B cell (primary cell): ENCODE measurements at regions not wholly inside any gene's neighbourhood (a gene's known extent, or its start where the extent isn't known, plus 50 kb on each side); places are given as distances from the start of the nearest gene placed in this dataset.

Experiments
- ATAC-seq: fragments of 200-7000 bp; cut with Tn5 transposase; one replicate; pipeline ENCODE4 v1.10.0; 2021; ENCODE audit warnings: low read depth, mild to moderate bottlenecking, moderate number of reproducible peaks, moderate library complexity
- CTCF ChIA-PET: fragments of 350-600 bp; sonication (Branson Sonifier 250); formaldehyde crosslinking; loops from one replicate; lab custom pipeline; 2021; ENCODE audit warnings: antibody characterized with exemption, inconsistent platforms; lab: Charles Lee
- POLR2A ChIA-PET: fragments of 350-600 bp; sonication (Branson Sonifier 250); formaldehyde crosslinking; loops from one replicate; lab custom pipeline; 2021; ENCODE audit warnings: antibody characterized with exemption; lab: Charles Lee
- DNase-seq: peaks from one replicate; pipeline ENCODE4 v3.0.0; 2013
- H2AFZ ChIP-seq: 2 replicates; pipeline ENCODE4 v1.6.1; 2012; ENCODE audit warnings: mild to moderate bottlenecking, low read depth, low read length; ENCODE audit not compliant: insufficient read depth, poor library complexity, severe bottlenecking
- H3K27ac ChIP-seq, 2 donors: 1 replicate in 1 of 2; 2 replicates in 1 of 2; pipeline ENCODE4 v1.5.1; 2012 to 2013; ENCODE audit warnings: low read length in 2 of 2, mild to moderate bottlenecking in 2 of 2, moderate library complexity in 1 of 2
- H3K27me3 ChIP-seq, 4 experiments: fragments of 200-600 bp in 1 of 4; sonication (generic) in 1 of 4; replicated peaks in 1 of 4; 1 replicate in 2 of 4; 2 replicates in 2 of 4; pipeline versions ENCODE4 v1.6.1 to v1.7.0; 2013 to 2016; ENCODE audit warnings: low read length in 3 of 4, mild to moderate bottlenecking in 2 of 4, mixed read lengths in 1 of 4, moderate library complexity in 1 of 4; ENCODE audit not compliant: insufficient read depth in 4 of 4, control insufficient read depth in 3 of 4; ENCODE audit errors: control extremely low read depth in 1 of 4
- H3K36me3 ChIP-seq, 2 experiments: replicated peaks in 1 of 2; 1 replicate in 1 of 2; 2 replicates in 1 of 2; pipeline versions ENCODE4 v1.6.1 to v1.7.1; 2013; ENCODE audit warnings: low read length in 1 of 2; ENCODE audit not compliant: insufficient read depth in 2 of 2, control insufficient read depth in 1 of 2; ENCODE audit errors: control extremely low read depth in 1 of 2, extremely low read depth in 1 of 2
- H3K4me1 ChIP-seq, 2 donors: fragments of 200-600 bp in 1 of 2; sonication (generic) in 1 of 2; 1 replicate in 1 of 2; 2 replicates in 1 of 2; pipeline versions ENCODE4 v1.5.1 to v1.6.1; 2013 to 2017; ENCODE audit warnings: low read length in 2 of 2; ENCODE audit not compliant: control insufficient read depth in 2 of 2, insufficient read depth in 2 of 2
- H3K4me2 ChIP-seq: replicated peaks from 2 replicates; pipeline ENCODE3; 2012; ENCODE audit warnings: mild to moderate bottlenecking, low read depth, low read length; ENCODE audit not compliant: poor library complexity, severe bottlenecking
- H3K4me3 ChIP-seq, 5 experiments: fragments of 200-600 bp in 1 of 5; sonication (generic) in 1 of 5; 1 replicate in 3 of 5; 2 replicates in 2 of 5; pipeline versions ENCODE4 v1.5.1 to v1.7.0; 2011 to 2016; ENCODE audit warnings: low read length in 4 of 5, mild to moderate bottlenecking in 4 of 5, low read depth in 2 of 5, control low read depth in 1 of 5, moderate library complexity in 1 of 5; ENCODE audit not compliant: insufficient read depth in 1 of 5; ENCODE audit errors: control extremely low read depth in 1 of 5, extremely low read depth in 1 of 5
- H3K79me2 ChIP-seq: fragments of 200-600 bp; sonication (generic); one replicate; pipeline ENCODE4 v1.6.0; 2016; ENCODE audit warnings: low read length; ENCODE audit not compliant: control insufficient read depth, insufficient read depth
- H3K9ac ChIP-seq: fragments of 200-600 bp; sonication (generic); 2 replicates; pipeline ENCODE4 v1.6.1; 2017; ENCODE audit warnings: mild to moderate bottlenecking, low read length, moderate library complexity
- H3K9me3 ChIP-seq, 3 donors: one replicate each; pipeline versions ENCODE4 v1.6.1 to v1.7.1; 2013; ENCODE audit warnings: low read length in 2 of 3; ENCODE audit not compliant: control insufficient read depth in 2 of 3, insufficient read depth in 1 of 3; ENCODE audit errors: control extremely low read depth in 1 of 3
- H4K20me1 ChIP-seq: 2 replicates; pipeline ENCODE4 v1.6.0; 2012; ENCODE audit warnings: mild to moderate bottlenecking, low read length; ENCODE audit not compliant: insufficient read depth, control insufficient read depth, poor library complexity, severe bottlenecking
- H3K27ac Mint-ChIP-seq: one replicate; pipeline ENCODE4 v1.8.0; 2021; ENCODE audit warnings: mixed read lengths
- H3K27me3 Mint-ChIP-seq: one replicate; pipeline ENCODE4 v1.8.0; 2021; ENCODE audit warnings: mixed read lengths
- H3K4me1 Mint-ChIP-seq: one replicate; pipeline ENCODE4 v1.8.0; 2021; ENCODE audit warnings: mixed read lengths
- H3K4me3 Mint-ChIP-seq: one replicate; pipeline ENCODE4 v1.8.0; 2021; ENCODE audit warnings: mixed read lengths
- H3K9me3 Mint-ChIP-seq: one replicate; pipeline ENCODE4 v1.8.0; 2022; ENCODE audit warnings: mixed read lengths; ENCODE audit not compliant: insufficient read depth
- EZH2 ChIP-seq: IDR thresholded peaks from 2 replicates; pipeline ENCODE4 v1.6.1; 2012; ENCODE audit warnings: borderline replicate concordance, low read depth, mild to moderate bottlenecking, moderate library complexity, low read length; ENCODE audit not compliant: insufficient read depth, poor library complexity, severe bottlenecking
- WGBS: methylation state at CpG from one replicate; pipeline ENCODE4 v1.1.5; 2013; ENCODE audit warnings: missing lambda C conversion rate; ENCODE audit not compliant: insufficient coverage; 5-methylcytosine and 5-hydroxymethylcytosine counted together
- intact Hi-C: fragments of 100-400 bp; cut with micrococcal nuclease; formaldehyde crosslinking; loops from one replicate; pipeline ENCODE4 v1.10.0; 2022
- TF ChIP-seq, protein P1 (sequence below): fragments of 200-600 bp; IDR thresholded peaks from one replicate; pipeline ENCODE4 v1.8.0; 2022; ENCODE audit warnings: antibody characterized with exemption, mild to moderate bottlenecking

DNA sequence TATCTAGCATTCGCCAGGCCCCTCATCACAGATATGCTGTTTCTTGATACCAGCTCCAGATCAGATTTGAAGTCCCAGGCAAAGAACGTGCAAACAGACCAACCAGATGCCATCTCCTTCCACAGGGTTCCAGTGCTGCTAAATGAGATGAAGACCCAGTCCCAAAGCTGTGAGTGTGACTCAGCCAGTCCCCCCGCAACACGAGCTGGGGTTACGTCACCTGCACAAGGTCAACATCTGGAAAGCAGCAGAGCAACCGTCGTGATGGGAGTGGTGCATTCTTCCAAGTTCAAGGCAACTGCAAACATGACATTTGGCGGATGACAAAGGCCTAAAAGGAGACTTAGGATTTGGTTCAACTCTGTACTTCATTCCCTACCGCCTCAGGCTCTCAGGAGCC lies 69.6 kb upstream of the TIAM1 start:
- CTCF ChIA-PET: no interaction called here
- H3K4me3 ChIP-seq: no peak overlapping the region
- H4K20me1 ChIP-seq: no peaks in the 10 kb centered on the region
- no peaks in the 10 kb centered on the region for H3K79me2 ChIP-seq
- DNase-seq (no peak), ATAC-seq (no peak)
- no peaks in the 10 kb centered on the region for H3K4me1 ChIP-seq
- H3K4me2 ChIP-seq: no peak overlapping the region
- H3K36me3 ChIP-seq: no peaks in the 10 kb centered on the region
- no peak for TF ChIP-seq EZH2
- TF ChIP-seq, protein P1, sequence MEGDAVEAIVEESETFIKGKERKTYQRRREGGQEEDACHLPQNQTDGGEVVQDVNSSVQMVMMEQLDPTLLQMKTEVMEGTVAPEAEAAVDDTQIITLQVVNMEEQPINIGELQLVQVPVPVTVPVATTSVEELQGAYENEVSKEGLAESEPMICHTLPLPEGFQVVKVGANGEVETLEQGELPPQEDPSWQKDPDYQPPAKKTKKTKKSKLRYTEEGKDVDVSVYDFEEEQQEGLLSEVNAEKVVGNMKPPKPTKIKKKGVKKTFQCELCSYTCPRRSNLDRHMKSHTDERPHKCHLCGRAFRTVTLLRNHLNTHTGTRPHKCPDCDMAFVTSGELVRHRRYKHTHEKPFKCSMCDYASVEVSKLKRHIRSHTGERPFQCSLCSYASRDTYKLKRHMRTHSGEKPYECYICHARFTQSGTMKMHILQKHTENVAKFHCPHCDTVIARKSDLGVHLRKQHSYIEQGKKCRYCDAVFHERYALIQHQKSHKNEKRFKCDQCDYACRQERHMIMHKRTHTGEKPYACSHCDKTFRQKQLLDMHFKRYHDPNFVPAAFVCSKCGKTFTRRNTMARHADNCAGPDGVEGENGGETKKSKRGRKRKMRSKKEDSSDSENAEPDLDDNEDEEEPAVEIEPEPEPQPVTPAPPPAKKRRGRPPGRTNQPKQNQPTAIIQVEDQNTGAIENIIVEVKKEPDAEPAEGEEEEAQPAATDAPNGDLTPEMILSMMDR: no peak
- H3K27ac Mint-ChIP-seq: no peak overlapping the region
- no peak overlapping the region for H3K4me3 Mint-ChIP-seq
- intact Hi-C loops: no loop called here
- POLR2A ChIA-PET: no interaction called here
- no peak overlapping the region for H2AFZ ChIP-seq
- H3K27ac ChIP-seq: no peak overlapping the region
- no peaks in the 10 kb centered on the region for H3K27me3 ChIP-seq
- no peaks in the 10 kb centered on the region for H3K4me1 Mint-ChIP-seq
- H3K9me3 Mint-ChIP-seq: no peaks in the 10 kb centered on the region
- WGBS: 95% methylated on average over 9 of the region's 9 CpGs
- H3K27me3 Mint-ChIP-seq: no peaks in the 10 kb centered on the region
- H3K9ac ChIP-seq: no peak overlapping the region
- H3K9me3 ChIP-seq: peaks cover 0 to 3% (median 0%) of the 10 kb centered on the region in 3 donors

DNA sequence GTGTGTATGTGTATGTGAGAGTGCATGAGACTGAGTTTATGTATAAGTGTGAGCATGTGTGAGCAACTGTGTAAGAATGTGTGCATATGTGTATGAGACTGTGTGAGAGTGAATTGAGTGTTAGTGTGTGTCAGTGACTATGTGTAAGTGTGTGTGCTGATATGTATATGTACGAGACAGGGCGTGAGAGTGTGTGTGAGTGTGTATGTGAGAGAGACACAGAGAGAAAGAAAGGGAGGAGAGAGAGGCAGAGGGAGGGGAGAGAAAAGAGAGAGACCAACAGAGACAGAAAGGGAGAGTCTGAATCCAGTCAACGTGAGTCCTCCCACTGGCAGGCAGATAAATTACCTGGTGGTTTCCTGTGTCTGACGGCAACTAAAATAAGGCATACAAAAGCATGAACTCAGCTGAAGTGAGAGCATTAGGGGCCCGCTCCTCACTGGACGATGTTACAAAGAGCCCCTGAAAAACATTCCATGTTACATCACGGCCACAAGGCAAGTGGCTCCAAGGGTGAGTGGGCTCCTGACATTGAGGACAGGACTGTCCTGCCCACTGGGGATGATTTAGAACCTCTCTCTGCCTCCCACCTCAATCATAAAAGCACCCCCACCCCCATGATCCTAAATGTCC lies 66.6 kb upstream of the TIAM1 start:
- ATAC-seq (no peak), DNase-seq (no peak)
- Histone ChIP-seq H4K20me1 (no peaks in the 10 kb centered on the region), H3K27me3 (no peaks in the 10 kb centered on the region), H3K4me3 (no peak overlapping the region), H3K36me3 (no peaks in the 10 kb centered on the region), H3K27ac (no peak overlapping the region), H3K9ac (no peak overlapping the region), H3K4me1 (no peaks in the 10 kb centered on the region), H3K4me2 (no peak overlapping the region), H2AFZ (no peak overlapping the region), H3K9me3 (no peaks in the 10 kb centered on the region), H3K79me2 (no peaks in the 10 kb centered on the region)
- WGBS: 51% methylated on average over 7 of the region's 7 CpGs
- ChIA-PET POLR2A (no interaction called here), CTCF (no interaction called here)
- Mint-ChIP-seq H3K9me3 (no peaks in the 10 kb centered on the region), H3K4me3 (no peak overlapping the region), H3K27ac (no peak overlapping the region), H3K4me1 (no peaks in the 10 kb centered on the region), H3K27me3 (no peaks in the 10 kb centered on the region)
- TF ChIP-seq EZH2: no peak
- TF ChIP-seq, protein P1: no peak
- intact Hi-C loops: no loop called here
